Glomerular endothelial cell (primary cell): ENCODE measurements at regions not wholly inside any gene's neighbourhood (a gene's known extent, or its start where the extent isn't known, plus 50 kb on each side); places are given as distances from the start of the nearest gene placed in this dataset.
A peak's percentile ranks its signal among the peaks of the same experiment; 100 is the strongest.
"Not testable (repeated sequence)": the region's sequence is repeated elsewhere in the genome, so short reads cannot be mapped to it uniquely, and the experiment has no call there.

Experiments used
- DNase-seq: peaks from one replicate; pipeline ENCODE4 v3.0.0-alpha.2; 2011; ENCODE audit warnings: low read depth, low spot score; ENCODE audit errors: extremely low read depth

GRCh38 chr4:55028196-55028595, 97.2 kb downstream of the KDR start:
- DNase-seq = no peak

GRCh38 chr4:55027596-55027995, 97.8 kb downstream of the KDR start:
- no peak for DNase-seq

GRCh38 chr4:55025456-55025855, 99.9 kb downstream of the KDR start:
- not testable (repeated sequence) for DNase-seq

- DNase-seq = no peak
Observed at GRCh38 chr4:55023030-55023429, 102.4 kb downstream of the KDR start.

GRCh38 chr4:55021214-55021613, 104.2 kb downstream of the KDR start:
- no peak for DNase-seq

- no peak for DNase-seq
Observed at GRCh38 chr4:55020131-55020530, 105.3 kb downstream of the KDR start.

- no peak for DNase-seq
Observed at GRCh38 chr4:55018978-55019377, 106.4 kb downstream of the KDR start.

- no peak for DNase-seq
Observed at GRCh38 chr4:55018521-55018920, 106.9 kb downstream of the KDR start.

- DNase-seq = no peak
Observed at GRCh38 chr4:55017406-55017805, 108.0 kb downstream of the KDR start.

GRCh38 chr4:55016131-55016530, 109.3 kb downstream of the KDR start:
- DNase-seq = no peak

- no peak for DNase-seq
Observed at GRCh38 chr4:55014876-55015275, 110.5 kb downstream of the KDR start.

GRCh38 chr4:55013431-55013955, 111.9 kb downstream of the KDR start:
- DNase-seq = no peak

GRCh38 chr4:55012363-55013230, 112.8 kb downstream of the KDR start:
- DNase-seq = no peak

- no peak for DNase-seq
Observed at GRCh38 chr4:55011761-55012160, 113.6 kb downstream of the KDR start.

GRCh38 chr4:55010550-55010949, 114.8 kb downstream of the KDR start:
- DNase-seq = no peak

GRCh38 chr4:55008166-55009056, 117.0 kb downstream of the KDR start:
- DNase-seq = peak; percentile 74

GRCh38 chr4:55005910-55006309, 119.5 kb downstream of the KDR start:
- no peak for DNase-seq

- DNase-seq = no peak
Observed at GRCh38 chr4:55004831-55005230, 120.6 kb downstream of the KDR start.

- DNase-seq = no peak
Observed at GRCh38 chr4:55002431-55002830, 123.0 kb downstream of the KDR start.

GRCh38 chr4:55001538-55001937, 123.9 kb downstream of the KDR start:
- DNase-seq = no peak

GRCh38 chr4:54999003-54999402, 126.4 kb downstream of the KDR start:
- DNase-seq = peak; percentile 29
